Sciatic nerve (tissue), 2 donors: ENCODE measurements at regions not wholly inside any gene's neighbourhood (a gene's known extent, or its start where the extent isn't known, plus 50 kb on each side); places are given as distances from the start of the nearest gene placed in this dataset.

Experiments
- ATAC-seq: fragments of 200-7000 bp; cut with Tn5 transposase; one replicate; pipeline ENCODE4 v1.9.1; 2020; ENCODE audit warnings: mild to moderate bottlenecking, moderate library complexity
- DNase-seq: peaks from one replicate; pipeline ENCODE4 v3.0.0-alpha.2; 2020; ENCODE audit warnings: low spot score
- intact Hi-C: fragments of 100-400 bp; cut with DNase I; formaldehyde crosslinking; loops from one replicate; pipeline ENCODE4 v1.14.2; 2022
- donor health status: DM: no; HTN: no; CAD: no.
- donor health status: DM: no; HTN: no; CAD: no.

- intact Hi-C loops = no loop called here
- no peak for DNase-seq
- ATAC-seq = no peak
Measured at GRCh38 chr4:28675582-28675981, 1814.9 kb downstream of the STIM2 start.

DNA sequence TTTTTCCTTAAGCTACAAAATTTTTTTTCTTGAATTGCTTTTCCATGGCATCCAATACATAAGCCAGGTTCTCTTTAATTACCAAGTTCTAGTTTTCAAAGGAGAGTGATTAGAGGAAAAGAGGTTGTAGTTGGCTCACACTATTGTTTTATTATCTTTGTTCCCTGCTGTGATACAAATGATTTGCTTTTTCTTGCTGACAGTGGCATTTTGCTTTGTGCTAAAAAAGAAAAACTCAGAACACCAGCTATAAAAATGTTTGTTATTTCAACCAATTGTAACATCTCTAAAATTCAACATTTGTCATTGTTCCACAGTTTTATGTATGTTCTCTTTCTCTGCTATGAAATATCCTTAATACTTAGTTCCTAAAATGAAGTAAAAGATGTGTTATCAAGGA is 1817.2 kb downstream of the STIM2 start:
- ATAC-seq (no peak), DNase-seq (no peak)
- intact Hi-C loops = no loop called here

DNA sequence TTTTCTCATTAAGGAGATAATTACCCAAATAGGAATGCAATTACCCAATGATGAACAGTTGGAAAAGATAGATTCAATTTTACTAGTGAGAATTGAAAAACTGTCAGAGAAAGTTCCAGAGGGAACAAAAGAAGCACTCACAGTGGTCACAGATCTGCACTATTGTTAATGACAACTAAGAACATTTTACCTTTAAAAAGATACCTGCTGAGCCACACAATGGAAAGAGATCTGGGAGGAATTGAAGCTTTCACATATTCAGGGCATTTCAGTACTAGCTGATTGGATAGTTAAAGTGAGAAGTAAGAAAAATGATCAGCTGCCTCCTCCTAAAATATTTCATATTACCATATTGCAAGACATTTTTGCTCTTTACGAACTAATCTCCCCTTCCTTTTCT is 1822.2 kb downstream of the STIM2 start:
- intact Hi-C loops = no loop called here
- no peak for DNase-seq
- ATAC-seq = no peak

GRCh38 chr4:28686618-28687017 is 1826.0 kb downstream of the STIM2 start:
- ATAC-seq (no peak), DNase-seq (no peak)
- intact Hi-C loops = no loop called here

DNA sequence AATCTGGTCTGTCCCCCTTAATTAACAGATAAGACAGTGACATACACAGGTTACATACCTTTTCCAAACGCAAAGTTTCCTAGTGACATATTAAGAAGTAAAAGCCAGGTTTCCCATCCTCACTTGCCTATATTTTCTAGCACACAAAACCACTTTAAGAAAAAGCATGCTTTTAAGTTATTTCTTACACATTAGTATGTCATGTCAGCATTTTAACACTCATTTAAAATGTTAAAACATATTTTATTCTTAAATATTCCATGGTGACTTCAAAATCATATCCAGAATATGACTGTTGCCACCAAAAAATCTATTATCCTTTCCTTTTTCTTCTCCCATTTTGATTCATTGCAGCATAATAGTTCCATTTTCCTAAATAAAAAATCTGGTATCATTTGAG is 1830.2 kb downstream of the STIM2 start:
- ATAC-seq (no peak), DNase-seq (no peak)
- intact Hi-C loops = no loop called here

- intact Hi-C loops = no loop called here
- DNase-seq = no peak
Measured at GRCh38 chr4:28702571-28702970, 1841.9 kb downstream of the STIM2 start.

GRCh38 chr4:28709891-28710290 is 1849.2 kb downstream of the STIM2 start:
- intact Hi-C loops = no loop called here
- DNase-seq = no peak

More at GRCh38 chr4:28702571-28702970, 1841.9 kb downstream of the STIM2 start:
- ATAC-seq = no peak

GRCh38 chr4:28723371-28723770 is 1862.7 kb downstream of the STIM2 start:
- ATAC-seq (no peak), DNase-seq (no peak)
- intact Hi-C loops = no loop called here

More at GRCh38 chr4:28709891-28710290, 1849.2 kb downstream of the STIM2 start:
- ATAC-seq = no peak

GRCh38 chr4:28724239-28724638 is 1863.6 kb downstream of the STIM2 start:
- DNase-seq = no peak
- no peak for ATAC-seq
- intact Hi-C loops = no loop called here

- intact Hi-C loops = no loop called here
- ATAC-seq (no peak), DNase-seq (no peak)
Measured at GRCh38 chr4:28730304-28730703, 1869.7 kb downstream of the STIM2 start.

GRCh38 chr4:28744066-28744465 is 1883.4 kb downstream of the STIM2 start:
- ATAC-seq (no peak), DNase-seq (no peak)
- intact Hi-C loops = no loop called here

- ATAC-seq (no peak), DNase-seq (no peak)
- intact Hi-C loops = no loop called here
Measured at GRCh38 chr4:28754376-28754775, 1893.7 kb downstream of the STIM2 start.

DNA sequence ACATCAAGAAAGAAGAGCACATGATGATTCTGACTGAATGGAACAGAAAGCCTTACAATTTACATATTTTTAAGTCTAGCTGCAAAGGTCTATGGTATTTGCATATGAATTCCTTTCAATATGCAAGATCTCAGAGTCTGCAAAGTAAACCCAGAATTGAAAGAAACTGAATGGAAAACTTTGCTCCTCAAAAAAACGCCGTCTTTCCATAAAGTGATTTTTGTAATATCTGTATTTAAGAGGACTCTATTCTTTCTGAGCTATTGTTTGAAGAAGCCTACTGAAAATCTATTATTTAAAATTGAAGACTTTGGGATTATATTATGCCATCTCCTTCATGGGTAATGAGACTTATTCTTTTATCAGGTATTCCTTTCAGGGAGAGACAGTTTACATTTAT is 1894.4 kb downstream of the STIM2 start:
- DNase-seq (no peak), ATAC-seq (no peak)
- intact Hi-C loops = no loop called here

DNA sequence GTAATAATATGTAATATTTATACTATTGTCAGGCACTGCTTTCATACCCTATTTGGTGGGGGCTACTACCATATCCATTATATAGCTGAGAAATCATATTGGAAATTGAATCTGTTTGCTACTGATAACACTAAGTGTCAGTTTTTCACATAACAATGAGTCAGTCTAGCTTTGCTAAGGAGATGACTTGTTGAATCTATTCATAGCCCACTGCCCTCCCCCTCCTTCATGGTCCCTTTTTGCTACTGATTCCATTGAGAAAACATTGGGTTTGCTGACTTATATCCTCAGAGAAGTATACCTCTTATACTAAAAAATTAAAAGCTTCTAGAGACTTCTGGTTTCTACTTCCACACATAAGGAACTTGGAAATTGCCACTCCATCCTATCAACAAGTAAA is 1898.4 kb downstream of the STIM2 start:
- intact Hi-C loops = no loop called here
- no peak for ATAC-seq
- DNase-seq = no peak

DNA sequence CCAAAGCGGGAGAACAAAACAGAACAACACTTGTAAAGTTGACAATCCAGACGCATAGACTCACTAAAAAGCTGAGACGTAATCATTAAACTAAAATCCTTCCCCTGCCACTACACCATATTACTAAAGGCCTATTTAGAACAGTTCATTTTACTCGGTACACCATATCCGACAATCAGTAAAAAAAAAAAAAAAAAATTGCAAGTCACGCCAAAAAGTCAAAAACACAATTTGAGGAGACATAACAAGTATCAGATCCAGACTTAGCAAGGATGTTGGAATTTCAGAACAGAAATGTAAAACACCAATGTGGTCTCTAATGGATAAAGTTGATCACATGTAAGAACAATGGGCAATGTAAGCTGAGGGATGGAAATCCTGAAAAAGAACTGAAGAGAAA is 1899.4 kb downstream of the STIM2 start:
- no peak for DNase-seq
- ATAC-seq = no peak
- intact Hi-C loops = no loop called here

DNA sequence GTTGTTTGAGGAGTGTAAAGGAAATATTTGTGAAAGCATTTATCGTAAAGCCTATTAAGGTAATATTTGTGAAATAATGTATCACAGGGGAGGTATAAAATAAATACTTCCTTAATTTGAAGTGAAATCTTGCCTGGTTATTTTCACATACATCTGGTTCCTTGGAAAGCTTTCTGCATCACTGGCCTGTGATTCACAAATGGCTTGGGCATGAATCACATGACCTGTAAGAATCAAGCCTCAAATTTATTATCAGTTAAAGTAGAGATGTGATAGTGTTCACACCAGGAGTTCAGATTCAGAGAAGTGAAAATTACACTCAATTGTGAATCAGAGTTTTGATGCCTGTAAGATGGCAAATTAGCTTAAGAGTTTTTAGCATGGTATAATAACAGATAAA is 1911.4 kb downstream of the STIM2 start:
- intact Hi-C loops = no loop called here
- ATAC-seq = no peak

DNA sequence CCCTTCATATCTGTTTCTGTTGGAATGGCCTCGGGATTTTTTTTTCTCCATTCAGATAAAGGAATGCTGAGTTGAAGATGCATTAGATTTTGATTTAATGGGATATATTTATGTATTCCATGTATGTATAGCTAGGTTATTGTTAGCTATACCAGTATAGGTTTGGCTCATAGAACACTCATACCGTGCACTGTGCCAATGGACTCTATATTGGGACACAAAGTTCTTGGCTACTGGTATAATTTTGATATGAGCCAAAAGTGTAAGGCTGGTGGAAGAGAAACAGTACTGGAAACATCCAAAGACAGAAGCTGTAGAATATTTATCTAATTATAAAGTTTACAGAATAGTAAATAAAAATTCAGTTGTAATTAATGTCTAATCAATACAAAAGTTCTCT is 1912.1 kb downstream of the STIM2 start:
- ATAC-seq = no peak
- intact Hi-C loops = no loop called here

More for the DNA sequence above, 1911.4 kb downstream of the STIM2 start:
- no peak for DNase-seq

DNA sequence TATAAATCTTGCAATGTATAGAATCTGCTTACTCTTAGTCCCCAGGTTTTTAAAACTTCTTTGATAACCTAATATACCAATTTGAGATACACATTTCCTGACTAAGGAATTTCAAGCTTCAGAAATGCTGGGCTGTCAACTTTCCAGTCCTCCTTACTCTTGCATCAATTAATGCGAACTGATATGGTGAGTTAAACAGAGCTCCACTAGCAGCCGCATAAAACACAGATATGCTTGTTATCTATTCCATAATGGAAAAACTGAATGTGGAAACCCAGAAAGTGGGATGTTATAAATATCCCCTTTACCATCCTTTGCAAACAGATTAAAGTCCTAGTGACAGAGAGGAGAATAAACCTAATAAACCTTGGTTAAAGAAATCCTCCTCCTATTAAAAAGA is 1913.7 kb downstream of the STIM2 start:
- ATAC-seq = no peak
- intact Hi-C loops = no loop called here
- no peak for DNase-seq

More for the DNA sequence above, 1912.1 kb downstream of the STIM2 start:
- no peak for DNase-seq

GRCh38 chr4:28776004-28776403 is 1915.4 kb downstream of the STIM2 start:
- intact Hi-C loops = no loop called here
- ATAC-seq (no peak), DNase-seq (no peak)

- DNase-seq = no peak
Measured at GRCh38 chr4:28784188-28784587, 1923.5 kb downstream of the STIM2 start.

GRCh38 chr4:28787947-28788346 is 1927.3 kb downstream of the STIM2 start:
- intact Hi-C loops = no loop called here
- ATAC-seq = no peak
- no peak for DNase-seq

More at GRCh38 chr4:28784188-28784587, 1923.5 kb downstream of the STIM2 start:
- ATAC-seq = no peak
- intact Hi-C loops = no loop called here

DNA sequence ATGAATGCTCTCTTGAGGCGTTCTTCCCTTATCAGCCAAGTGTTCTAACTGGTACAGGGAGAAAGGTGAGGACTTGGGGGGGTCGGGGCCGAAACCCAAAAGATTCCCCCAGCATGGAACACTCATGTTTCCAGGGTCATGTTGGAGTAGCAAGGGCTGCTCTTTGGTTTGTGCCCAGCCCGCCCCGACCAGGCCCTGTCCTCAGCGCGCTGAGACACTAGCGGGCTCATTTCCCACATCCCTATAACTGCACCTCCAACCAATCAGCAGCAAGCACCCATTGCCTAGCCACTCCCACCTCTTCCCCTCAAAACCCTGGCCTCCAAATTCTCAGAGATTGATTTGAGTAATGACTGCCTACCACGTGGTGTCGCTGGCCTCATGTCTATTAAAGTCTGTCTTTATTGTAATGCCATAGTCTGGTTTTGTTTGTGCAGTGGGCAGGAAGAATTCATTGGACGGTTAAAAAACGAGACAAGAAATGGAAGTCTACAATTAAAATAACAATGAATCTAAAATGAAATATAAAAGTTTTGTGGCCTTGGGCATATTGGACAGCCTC is 1928.4 kb downstream of the STIM2 start:
- ATAC-seq (no peak), DNase-seq (no peak)
- intact Hi-C loops = no loop called here
